ENCODE measurements at regions not wholly inside any gene's neighbourhood (a gene's known extent, or its start where the extent isn't known, plus 50 kb on each side); places are given as distances from the start of the nearest gene placed in this dataset.
A peak's percentile ranks its signal among the peaks of the same experiment; 100 is the strongest.

DNA sequence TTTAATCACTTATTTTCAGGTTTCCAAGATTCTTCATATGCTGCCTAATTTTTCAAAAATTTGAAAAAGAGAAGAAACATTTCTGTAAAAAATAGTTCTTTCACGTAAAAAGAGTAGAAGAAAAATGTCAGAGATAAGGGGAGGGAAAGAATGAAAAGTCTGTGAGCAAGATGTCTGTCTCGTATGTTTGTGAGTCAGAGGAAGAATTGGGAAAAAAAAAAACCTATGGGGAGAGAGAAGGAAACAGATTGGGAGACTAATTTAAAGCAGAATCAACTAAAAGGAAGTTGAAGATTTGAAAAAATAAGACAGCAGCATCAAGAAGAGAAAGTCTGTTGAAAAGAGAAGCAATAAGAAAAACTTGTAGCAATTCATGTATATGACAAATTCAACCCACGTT, 456.3 kb downstream of the HINT1 start:
- CTCF ChIA-PET = no interaction called here
- H3K27ac ChIP-seq (ENCODE audit: low read depth in 2 of 2, low read length in 1 of 2) = no peak overlapping the region
- H4K20me1 ChIP-seq (ENCODE audit: insufficient read depth) = no peaks in the 10 kb centered on the region
- no peaks in the 10 kb centered on the region for H3K9me2 ChIP-seq
- H3K79me2 ChIP-seq (ENCODE audit: insufficient read depth) = no peaks in the 10 kb centered on the region
- POLR2A ChIA-PET = no interaction called here
- no peak overlapping the region for H3K4me3 ChIP-seq (ENCODE audit: low read depth in 2 of 2, low read length in 1 of 2)
- no peaks in the 10 kb centered on the region for H3K36me3 ChIP-seq (replicated peaks in 1 of 2; ENCODE audit: control insufficient read depth in 1 of 2, insufficient read depth in 2 of 2, low read length in 1 of 2)
- H3K4me2 ChIP-seq = no peak overlapping the region
- TF ChIP-seq ZBTB33 (IDR thresholded peaks at IDR 0.05; ENCODE audit: borderline replicate concordance, low read depth) (no peak), RXRA (IDR thresholded peaks at IDR 0.05; ENCODE audit: borderline replicate concordance, low read depth) (no peak), MEF2A (IDR thresholded peaks at IDR 0.05; ENCODE audit: borderline replicate concordance, low read depth) (no peak), FOXJ3 (CRISPR knock-in tag; IDR thresholded peaks at IDR 0.05) (no peak), NRF1 (IDR thresholded peaks at IDR 0.05; ENCODE audit: low read depth, low read length) (no peak), NFIC (IDR thresholded peaks at IDR 0.05; ENCODE audit: borderline replicate concordance) (no peak)
- H3F3A ChIP-seq (replicated peaks; ENCODE audit: insufficient read depth) = no peaks in the 10 kb centered on the region
- no peak for DNase-seq
- no peaks in the 10 kb centered on the region for H3K4me1 ChIP-seq (ENCODE audit: control insufficient read depth in 1 of 2, insufficient read depth in 2 of 2, low read depth in 1 of 2, low read length in 1 of 2)
- no peaks in the 10 kb centered on the region for H3K27me3 ChIP-seq (ENCODE audit: insufficient read depth)
- H2AFZ ChIP-seq (ENCODE audit: low read depth) = 0 out of 2 replicates have a peak overlapping the region, but pooled peaks have one; percentile 16
- no peak overlapping the region for H3K9ac ChIP-seq
- H3K9me3 ChIP-seq = no peaks in the 10 kb centered on the region
- 5% methylated on average over 3 of the region's 3 CpGs for WGBS (ENCODE audit: low lambda C conversion rate)

- no peaks in the 10 kb centered on the region for H3K9me2 ChIP-seq
- no peaks in the 10 kb centered on the region for H3K4me1 ChIP-seq (ENCODE audit: control insufficient read depth in 1 of 2, insufficient read depth in 2 of 2, low read depth in 1 of 2, low read length in 1 of 2)
- ChIA-PET CTCF (no interaction called here), POLR2A (no interaction called here)
- H3K9ac ChIP-seq = no peak overlapping the region
- WGBS (ENCODE audit: low lambda C conversion rate) = 18% methylated on average over 5 of the region's 5 CpGs
- H3K4me3 ChIP-seq (ENCODE audit: low read depth in 2 of 2, low read length in 1 of 2) = no peak overlapping the region
- no peaks in the 10 kb centered on the region for H3K36me3 ChIP-seq (replicated peaks in 1 of 2; ENCODE audit: control insufficient read depth in 1 of 2, insufficient read depth in 2 of 2, low read length in 1 of 2)
- no peak overlapping the region for H3K4me2 ChIP-seq
- H3F3A ChIP-seq (replicated peaks; ENCODE audit: insufficient read depth) = no peaks in the 10 kb centered on the region
- H3K9me3 ChIP-seq = no peaks in the 10 kb centered on the region
- no peaks in the 10 kb centered on the region for H4K20me1 ChIP-seq (ENCODE audit: insufficient read depth)
- no peak for TF ChIP-seq IRF3 (IDR thresholded peaks at IDR 0.05; ENCODE audit: low read depth, low read length)
- no peak for TF ChIP-seq RFX5 (IDR thresholded peaks at IDR 0.05; ENCODE audit: low read length)
- no peak for TF ChIP-seq ELF1 (IDR thresholded peaks at IDR 0.05)
- TF ChIP-seq SMC3 (IDR thresholded peaks at IDR 0.05; ENCODE audit: low read depth, low read length) = no peak
- TF ChIP-seq JUND (IDR thresholded peaks at IDR 0.05) = no peak
- TF ChIP-seq CHD2 (IDR thresholded peaks at IDR 0.05; ENCODE audit: low read length, partially characterized antibody) = no peak
- TF ChIP-seq SIN3A (IDR thresholded peaks at IDR 0.05; ENCODE audit: borderline replicate concordance, low read depth, low read length) = no peak
- TF ChIP-seq, protein P1, sequence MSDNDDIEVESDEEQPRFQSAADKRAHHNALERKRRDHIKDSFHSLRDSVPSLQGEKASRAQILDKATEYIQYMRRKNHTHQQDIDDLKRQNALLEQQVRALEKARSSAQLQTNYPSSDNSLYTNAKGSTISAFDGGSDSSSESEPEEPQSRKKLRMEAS (IDR thresholded peaks at IDR 0.05; ENCODE audit: low read depth) = no peak
- TF ChIP-seq MEF2A (IDR thresholded peaks at IDR 0.05; ENCODE audit: borderline replicate concordance, low read depth) = no peak
- no peak for TF ChIP-seq RXRA (IDR thresholded peaks at IDR 0.05; ENCODE audit: borderline replicate concordance, low read depth)
- no peak for TF ChIP-seq NRF1 (IDR thresholded peaks at IDR 0.05; ENCODE audit: low read depth, low read length)
- no peak overlapping the region for H3K27ac ChIP-seq (ENCODE audit: low read depth in 2 of 2, low read length in 1 of 2)
- no peak for DNase-seq
- no peaks in the 10 kb centered on the region for H3K79me2 ChIP-seq (ENCODE audit: insufficient read depth)
- H2AFZ ChIP-seq (ENCODE audit: low read depth) = no peak overlapping the region
- no peaks in the 10 kb centered on the region for H3K27me3 ChIP-seq (ENCODE audit: insufficient read depth)
These were observed 458.4 kb downstream of the HINT1 start for GRCh38 chr5:130706696-130707095.
